ENCODE measurements at regions not wholly inside any gene's neighbourhood (a gene's known extent, or its start where the extent isn't known, plus 50 kb on each side); places are given as distances from the start of the nearest gene placed in this dataset.
A peak's percentile ranks its signal among the peaks of the same experiment; 100 is the strongest.

- H3K4me3 ChIP-seq (ENCODE audit: insufficient read depth in 1 of 2, low read depth in 1 of 2, low read length in 2 of 2) = no peak overlapping the region
- no peaks in the 10 kb centered on the region for H3K9me3 ChIP-seq (ENCODE audit: control insufficient read depth, low read length)
- H2BK15ac ChIP-seq (ENCODE audit: low read depth, poor library complexity, severe bottlenecking) = no peak overlapping the region
- H2AFZ ChIP-seq (ENCODE audit: low read depth, low read length) = no peak overlapping the region
- no peak for DNase-seq
- no peaks in the 10 kb centered on the region for H3K36me3 ChIP-seq (ENCODE audit: control insufficient read depth in 1 of 2, insufficient read depth in 2 of 2, low read depth in 1 of 2, low read length in 2 of 2)
- H3K79me1 ChIP-seq (replicated peaks; ENCODE audit: low read length, poor library complexity, severe bottlenecking) = no peaks in the 10 kb centered on the region
- no peak overlapping the region for H3K27ac ChIP-seq (ENCODE audit: low read length, poor library complexity, severe bottlenecking)
- H3K4me2 ChIP-seq (ENCODE audit: low read length, poor library complexity, severe bottlenecking) = no peak overlapping the region
- no peak overlapping the region for H4K8ac ChIP-seq (ENCODE audit: low read length)
- H3K27me3 ChIP-seq (ENCODE audit: control insufficient read depth in 1 of 2, insufficient read depth in 1 of 2, low read length in 2 of 2) = peaks cover 3 to 9% of the 10 kb centered on the region in 2 experiments
- H2AK5ac ChIP-seq (ENCODE audit: low read length, severe bottlenecking) = no peak overlapping the region
- no peak overlapping the region for H3K4ac ChIP-seq (ENCODE audit: low read depth in 1 of 2, low read length in 2 of 2)
- H3K4me1 ChIP-seq (ENCODE audit: control insufficient read depth, insufficient read depth, low read depth, low read length) = no peaks in the 10 kb centered on the region
- no peak overlapping the region for H2BK120ac ChIP-seq (ENCODE audit: low read depth, low read length)
- no peak overlapping the region for H3K23ac ChIP-seq (ENCODE audit: low read length in 2 of 2)
- H2BK12ac ChIP-seq (ENCODE audit: low read length in 2 of 2) = no peak overlapping the region
- H3K18ac ChIP-seq (ENCODE audit: low read depth in 1 of 2, low read length in 2 of 2) = no peak overlapping the region
- H3K9ac ChIP-seq (ENCODE audit: low read length) = no peak overlapping the region
- H3K14ac ChIP-seq (ENCODE audit: low read length in 2 of 2) = no peak overlapping the region
- H4K91ac ChIP-seq (ENCODE audit: low read length) = no peak overlapping the region
- no peak overlapping the region for H2BK5ac ChIP-seq (ENCODE audit: low read depth, low read length, poor library complexity, severe bottlenecking)
Measured at GRCh38 chr9:27722866-27723265, 149.6 kb upstream of the C9orf72 start.

GRCh38 chr9:27726244-27727081, 153.2 kb upstream of the C9orf72 start:
- Histone ChIP-seq H2BK120ac (ENCODE audit: low read depth, low read length) (no peak overlapping the region), H3K4ac (ENCODE audit: low read depth in 1 of 2, low read length in 2 of 2) (no peak overlapping the region), H3K4me1 (ENCODE audit: control insufficient read depth, insufficient read depth, low read depth, low read length) (no peaks in the 10 kb centered on the region), H3K9me3 (ENCODE audit: control insufficient read depth, low read length) (no peaks in the 10 kb centered on the region), H4K91ac (ENCODE audit: low read length) (no peak overlapping the region), H3K4me3 (ENCODE audit: insufficient read depth in 1 of 2, low read depth in 1 of 2, low read length in 2 of 2) (peak overlapping the region in 1 of 2 experiments; percentile 55), H3K27me3 (ENCODE audit: control insufficient read depth in 1 of 2, insufficient read depth in 1 of 2, low read length in 2 of 2) (peaks cover 0 to 6% of the 10 kb centered on the region in 2 experiments), H3K27ac (ENCODE audit: low read length, poor library complexity, severe bottlenecking) (no peak overlapping the region), H3K36me3 (ENCODE audit: control insufficient read depth in 1 of 2, insufficient read depth in 2 of 2, low read depth in 1 of 2, low read length in 2 of 2) (no peaks in the 10 kb centered on the region), H2BK12ac (ENCODE audit: low read length in 2 of 2) (no peak overlapping the region), H2BK15ac (ENCODE audit: low read depth, poor library complexity, severe bottlenecking) (no peak overlapping the region), H3K4me2 (ENCODE audit: low read length, poor library complexity, severe bottlenecking) (peak overlapping the region; percentile 52), H3K9ac (ENCODE audit: low read length) (no peak overlapping the region), H2AK5ac (ENCODE audit: low read length, severe bottlenecking) (no peak overlapping the region), H4K8ac (ENCODE audit: low read length) (no peak overlapping the region), H3K14ac (ENCODE audit: low read length in 2 of 2) (no peak overlapping the region), H2BK5ac (ENCODE audit: low read depth, low read length, poor library complexity, severe bottlenecking) (no peak overlapping the region), H3K79me1 (replicated peaks; ENCODE audit: low read length, poor library complexity, severe bottlenecking) (no peaks in the 10 kb centered on the region), H2AFZ (ENCODE audit: low read depth, low read length) (no peak overlapping the region), H3K18ac (ENCODE audit: low read depth in 1 of 2, low read length in 2 of 2) (no peak overlapping the region), H3K23ac (ENCODE audit: low read length in 2 of 2) (no peak overlapping the region)
- under 1% methylated on average over 4 of the region's 4 CpGs for WGBS
- peak; percentile 78 for DNase-seq

DNA sequence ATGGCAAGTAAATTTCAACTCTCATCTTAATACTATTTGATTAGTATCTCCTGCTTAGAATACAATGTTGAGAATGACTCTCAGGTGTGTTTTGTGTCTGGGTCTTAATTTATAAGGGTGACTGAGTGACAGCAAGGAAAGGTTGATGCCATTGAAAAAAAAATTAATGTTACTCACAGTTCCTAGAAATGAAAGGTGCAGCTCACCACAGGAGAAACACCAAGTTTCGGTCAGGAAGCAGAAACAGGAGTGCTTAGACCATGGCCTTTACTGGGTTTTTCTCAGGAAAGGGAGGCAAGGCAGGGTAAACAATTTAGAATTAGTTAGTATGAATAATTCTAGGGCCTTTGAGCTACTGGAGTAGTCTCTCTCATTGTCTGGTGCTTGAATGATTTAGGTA, 159.2 kb upstream of the C9orf72 start:
- no peak overlapping the region for H3K23ac ChIP-seq (ENCODE audit: low read length in 2 of 2)
- no peak overlapping the region for H2BK5ac ChIP-seq (ENCODE audit: low read depth, low read length, poor library complexity, severe bottlenecking)
- no peak overlapping the region for H4K91ac ChIP-seq (ENCODE audit: low read length)
- no peaks in the 10 kb centered on the region for H3K79me1 ChIP-seq (replicated peaks; ENCODE audit: low read length, poor library complexity, severe bottlenecking)
- no peak overlapping the region for H3K27ac ChIP-seq (ENCODE audit: low read length, poor library complexity, severe bottlenecking)
- DNase-seq = no peak
- no peak overlapping the region for H2BK120ac ChIP-seq (ENCODE audit: low read depth, low read length)
- H2BK12ac ChIP-seq (ENCODE audit: low read length in 2 of 2) = no peak overlapping the region
- H2AFZ ChIP-seq (ENCODE audit: low read depth, low read length) = no peak overlapping the region
- H2BK15ac ChIP-seq (ENCODE audit: low read depth, poor library complexity, severe bottlenecking) = no peak overlapping the region
- H3K36me3 ChIP-seq (ENCODE audit: control insufficient read depth in 1 of 2, insufficient read depth in 2 of 2, low read depth in 1 of 2, low read length in 2 of 2) = no peaks in the 10 kb centered on the region
- no peaks in the 10 kb centered on the region for H3K9me3 ChIP-seq (ENCODE audit: control insufficient read depth, low read length)
- no peak overlapping the region for H3K18ac ChIP-seq (ENCODE audit: low read depth in 1 of 2, low read length in 2 of 2)
- no peak overlapping the region for H3K4me3 ChIP-seq (ENCODE audit: insufficient read depth in 1 of 2, low read depth in 1 of 2, low read length in 2 of 2)
- H3K27me3 ChIP-seq (ENCODE audit: control insufficient read depth in 1 of 2, insufficient read depth in 1 of 2, low read length in 2 of 2) = no peaks in the 10 kb centered on the region
- no peak overlapping the region for H3K14ac ChIP-seq (ENCODE audit: low read length in 2 of 2)
- H2AK5ac ChIP-seq (ENCODE audit: low read length, severe bottlenecking) = no peak overlapping the region
- H3K4me1 ChIP-seq (ENCODE audit: control insufficient read depth, insufficient read depth, low read depth, low read length) = no peaks in the 10 kb centered on the region
- H4K8ac ChIP-seq (ENCODE audit: low read length) = no peak overlapping the region
- WGBS = 91% methylated on average over 1 of the region's 1 CpG
- no peak overlapping the region for H3K9ac ChIP-seq (ENCODE audit: low read length)
- H3K4me2 ChIP-seq (ENCODE audit: low read length, poor library complexity, severe bottlenecking) = no peak overlapping the region
- H3K4ac ChIP-seq (ENCODE audit: low read depth in 1 of 2, low read length in 2 of 2) = no peak overlapping the region

- Histone ChIP-seq H3K9ac (ENCODE audit: low read length) (no peak overlapping the region), H3K4me3 (ENCODE audit: insufficient read depth in 1 of 2, low read depth in 1 of 2, low read length in 2 of 2) (no peak overlapping the region), H2BK12ac (ENCODE audit: low read length in 2 of 2) (no peak overlapping the region), H3K79me1 (replicated peaks; ENCODE audit: low read length, poor library complexity, severe bottlenecking) (no peaks in the 10 kb centered on the region), H2BK120ac (ENCODE audit: low read depth, low read length) (no peak overlapping the region), H3K27ac (ENCODE audit: low read length, poor library complexity, severe bottlenecking) (no peak overlapping the region), H2AK5ac (ENCODE audit: low read length, severe bottlenecking) (no peak overlapping the region), H3K14ac (ENCODE audit: low read length in 2 of 2) (no peak overlapping the region), H3K4ac (ENCODE audit: low read depth in 1 of 2, low read length in 2 of 2) (no peak overlapping the region), H2BK5ac (ENCODE audit: low read depth, low read length, poor library complexity, severe bottlenecking) (no peak overlapping the region), H3K18ac (ENCODE audit: low read depth in 1 of 2, low read length in 2 of 2) (no peak overlapping the region), H3K4me2 (ENCODE audit: low read length, poor library complexity, severe bottlenecking) (no peak overlapping the region), H3K36me3 (ENCODE audit: control insufficient read depth in 1 of 2, insufficient read depth in 2 of 2, low read depth in 1 of 2, low read length in 2 of 2) (no peaks in the 10 kb centered on the region), H3K27me3 (ENCODE audit: control insufficient read depth in 1 of 2, insufficient read depth in 1 of 2, low read length in 2 of 2) (no peaks in the 10 kb centered on the region), H2AFZ (ENCODE audit: low read depth, low read length) (no peak overlapping the region), H2BK15ac (ENCODE audit: low read depth, poor library complexity, severe bottlenecking) (no peak overlapping the region), H4K91ac (ENCODE audit: low read length) (no peak overlapping the region), H3K23ac (ENCODE audit: low read length in 2 of 2) (no peak overlapping the region), H4K8ac (ENCODE audit: low read length) (no peak overlapping the region), H3K9me3 (ENCODE audit: control insufficient read depth, low read length) (peaks cover 3% of the 10 kb centered on the region), H3K4me1 (ENCODE audit: control insufficient read depth, insufficient read depth, low read depth, low read length) (no peaks in the 10 kb centered on the region)
- WGBS = 80% methylated on average over 1 of the region's 1 CpG
- DNase-seq = no peak
Measured at GRCh38 chr9:27743490-27743889, 170.2 kb upstream of the C9orf72 start.
